ENCODE measurements at regions not wholly inside any gene's neighbourhood (a gene's known extent, or its start where the extent isn't known, plus 50 kb on each side); places are given as distances from the start of the nearest gene placed in this dataset.
"Not testable (repeated sequence)": the region's sequence is repeated elsewhere in the genome, so short reads cannot be mapped to it uniquely, and the experiment has no call there.

GRCh38 chr5:87210076-87210475, 57.6 kb upstream of the RASA1 start:
- ATAC-seq (no peak), DNase-seq (no peak)
- no peak overlapping the region for H3K27ac ChIP-seq
- H3K36me3 ChIP-seq, result no peaks in the 10 kb centered on the region
- no peak for TF ChIP-seq CTCF (IDR thresholded peaks at IDR 0.05)
- no peaks in the 10 kb centered on the region for H3K27me3 ChIP-seq
- peaks cover 0 to 16% (median 0%) of the 10 kb centered on the region in 11 donors for H3K9me3 ChIP-seq
- H3K4me3 ChIP-seq, result no peak overlapping the region
- intact Hi-C loops (cut with DNase I), result no loop called here
- H3K4me1 ChIP-seq, result no peaks in the 10 kb centered on the region
- WGBS, 2 donors, result 90 to 91% methylated on average over 1 of the region's 1 CpG

- no peak for TF ChIP-seq CTCF (IDR thresholded peaks at IDR 0.05)
- 78 to 82% methylated on average over 2 of the region's 2 CpGs for WGBS, 2 donors
- ATAC-seq, result no peak
Observed at GRCh38 chr5:87210743-87211142, 56.9 kb upstream of the RASA1 start.

GRCh38 chr5:87211676-87212075, 56.0 kb upstream of the RASA1 start:
- no peak for TF ChIP-seq CTCF (IDR thresholded peaks at IDR 0.05)
- DNase-seq, result no peak
- H3K9me3 ChIP-seq, result peaks cover 0 to 16% (median 0%) of the 10 kb centered on the region in 11 donors
- H3K4me3 ChIP-seq, result no peak overlapping the region
- no peaks in the 10 kb centered on the region for H3K4me1 ChIP-seq
- no peak for ATAC-seq
- H3K36me3 ChIP-seq, result no peaks in the 10 kb centered on the region
- no peaks in the 10 kb centered on the region for H3K27me3 ChIP-seq
- no peak overlapping the region for H3K27ac ChIP-seq
- 48 to 67% methylated on average over 1 of the region's 1 CpG for WGBS, 2 donors
- intact Hi-C loops (cut with DNase I), result no loop called here

More at GRCh38 chr5:87210743-87211142, 56.9 kb upstream of the RASA1 start:
- Histone ChIP-seq H3K4me1 (no peaks in the 10 kb centered on the region), H3K27ac (no peak overlapping the region), H3K36me3 (no peaks in the 10 kb centered on the region), H3K4me3 (no peak overlapping the region), H3K27me3 (no peaks in the 10 kb centered on the region), H3K9me3 (peaks cover 0 to 16% (median 0%) of the 10 kb centered on the region in 11 donors)
- no peak for DNase-seq
- intact Hi-C loops (cut with DNase I), result no loop called here

- ATAC-seq; intact Hi-C loops (cut with DNase I); H3K4me1 ChIP-seq; H3K4me3 ChIP-seq; H3K27ac ChIP-seq; DNase-seq; H3K27me3 ChIP-seq; H3K36me3 ChIP-seq: not testable (repeated sequence)
- 32 to 67% methylated on average over 2 of the region's 2 CpGs for WGBS, 2 donors
- peaks cover 0 to 16% (median 0%) of the 10 kb centered on the region in 11 donors for H3K9me3 ChIP-seq
Observed at GRCh38 chr5:87212183-87212582, 55.5 kb upstream of the RASA1 start.

GRCh38 chr5:87217480-87217879, 50.2 kb upstream of the RASA1 start:
- H3K4me3 ChIP-seq; intact Hi-C loops (cut with DNase I); H3K27me3 ChIP-seq; H3K4me1 ChIP-seq; H3K27ac ChIP-seq; H3K36me3 ChIP-seq; DNase-seq; ATAC-seq: not testable (repeated sequence)
- 52 to 63% methylated on average over 4 of the region's 4 CpGs for WGBS, 2 donors
- H3K9me3 ChIP-seq, result peaks cover 0 to 12% (median 3%) of the 10 kb centered on the region in 11 donors

Small RNAs in the stretch of these regions (microRNA-seq; reads per million reads assigned to microRNA genes)
- 0 reads per million in 2 donors for gene MIR4280

All from heart right ventricle (tissue), 16 donors.